ENCODE measurements at regions not wholly inside any gene's neighbourhood (a gene's known extent, or its start where the extent isn't known, plus 50 kb on each side); places are given as distances from the start of the nearest gene placed in this dataset.

GRCh38 chr5:8355981-8356380 lies 487.0 kb downstream of the MTRR start:
- H3K4me3 ChIP-seq = no peak overlapping the region
- intact Hi-C loops (cut with DNase I; ENCODE audit: low total_unique reads) = no loop called here
- no peak for DNase-seq
- no peaks in the 10 kb centered on the region for H3K9me3 ChIP-seq
- H3K36me3 ChIP-seq (ENCODE audit: low read depth, missing control alignments) = no peaks in the 10 kb centered on the region
- no peaks in the 10 kb centered on the region for H3K27me3 ChIP-seq
- TF ChIP-seq, protein P1, sequence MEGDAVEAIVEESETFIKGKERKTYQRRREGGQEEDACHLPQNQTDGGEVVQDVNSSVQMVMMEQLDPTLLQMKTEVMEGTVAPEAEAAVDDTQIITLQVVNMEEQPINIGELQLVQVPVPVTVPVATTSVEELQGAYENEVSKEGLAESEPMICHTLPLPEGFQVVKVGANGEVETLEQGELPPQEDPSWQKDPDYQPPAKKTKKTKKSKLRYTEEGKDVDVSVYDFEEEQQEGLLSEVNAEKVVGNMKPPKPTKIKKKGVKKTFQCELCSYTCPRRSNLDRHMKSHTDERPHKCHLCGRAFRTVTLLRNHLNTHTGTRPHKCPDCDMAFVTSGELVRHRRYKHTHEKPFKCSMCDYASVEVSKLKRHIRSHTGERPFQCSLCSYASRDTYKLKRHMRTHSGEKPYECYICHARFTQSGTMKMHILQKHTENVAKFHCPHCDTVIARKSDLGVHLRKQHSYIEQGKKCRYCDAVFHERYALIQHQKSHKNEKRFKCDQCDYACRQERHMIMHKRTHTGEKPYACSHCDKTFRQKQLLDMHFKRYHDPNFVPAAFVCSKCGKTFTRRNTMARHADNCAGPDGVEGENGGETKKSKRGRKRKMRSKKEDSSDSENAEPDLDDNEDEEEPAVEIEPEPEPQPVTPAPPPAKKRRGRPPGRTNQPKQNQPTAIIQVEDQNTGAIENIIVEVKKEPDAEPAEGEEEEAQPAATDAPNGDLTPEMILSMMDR (IDR thresholded peaks at IDR 0.05) = no peak
- TF ChIP-seq POLR2A (IDR thresholded peaks at IDR 0.05) = no peak
- H3K27ac ChIP-seq = no peak overlapping the region
- no peaks in the 10 kb centered on the region for H3K4me1 ChIP-seq
- WGBS, 2 donors = 25 to 48% methylated on average over 1 of the region's 1 CpG

GRCh38 chr5:8360012-8360411 lies 491.1 kb downstream of the MTRR start:
- Histone ChIP-seq H3K27ac (no peak overlapping the region), H3K36me3 (ENCODE audit: low read depth, missing control alignments) (no peaks in the 10 kb centered on the region), H3K9me3 (no peaks in the 10 kb centered on the region), H3K4me1 (no peaks in the 10 kb centered on the region), H3K4me3 (no peak overlapping the region), H3K27me3 (no peaks in the 10 kb centered on the region)
- intact Hi-C loops (cut with DNase I; ENCODE audit: low total_unique reads) = no loop called here
- TF ChIP-seq POLR2A (IDR thresholded peaks at IDR 0.05) = no peak
- TF ChIP-seq, protein P1 (IDR thresholded peaks at IDR 0.05) = no peak
- WGBS, 2 donors = 44 to 45% methylated on average over 2 of the region's 2 CpGs
- DNase-seq = no peak

DNA sequence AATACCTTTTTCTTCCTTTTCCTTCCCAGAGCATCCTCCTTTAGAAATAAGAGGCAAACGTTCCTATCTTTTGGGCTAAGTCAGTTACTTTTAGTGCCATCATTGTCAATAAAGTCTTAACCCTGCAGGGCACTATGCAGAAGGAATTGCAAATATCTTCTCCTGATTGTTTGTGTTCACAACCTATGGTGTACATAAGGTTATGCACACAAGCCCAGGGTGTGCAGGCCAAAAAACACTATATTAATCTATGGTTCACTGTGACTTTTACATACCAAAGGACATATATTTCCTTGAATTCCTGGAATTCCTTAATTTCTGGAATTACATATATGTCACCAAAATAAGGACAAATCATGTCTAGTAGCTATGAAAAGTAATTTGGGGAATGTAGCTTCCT lies 493.5 kb downstream of the MTRR start:
- intact Hi-C loops (cut with DNase I; ENCODE audit: low total_unique reads) = no loop called here
- Histone ChIP-seq H3K27ac (no peak overlapping the region), H3K36me3 (ENCODE audit: low read depth, missing control alignments) (no peaks in the 10 kb centered on the region), H3K9me3 (no peaks in the 10 kb centered on the region), H3K4me1 (no peaks in the 10 kb centered on the region), H3K27me3 (no peaks in the 10 kb centered on the region), H3K4me3 (no peak overlapping the region)
- DNase-seq = no peak
- TF ChIP-seq, protein P1 (IDR thresholded peaks at IDR 0.05) = no peak
- TF ChIP-seq POLR2A (IDR thresholded peaks at IDR 0.05) = no peak
- WGBS, 2 donors = 41 to 73% methylated on average over 1 of the region's 1 CpG

- WGBS, 2 donors = 92 to 93% methylated on average over 3 of the region's 3 CpGs
- no peaks in the 10 kb centered on the region for H3K27me3 ChIP-seq
- DNase-seq = no peak
Observed at GRCh38 chr5:8363138-8363537, 494.2 kb downstream of the MTRR start.

DNA sequence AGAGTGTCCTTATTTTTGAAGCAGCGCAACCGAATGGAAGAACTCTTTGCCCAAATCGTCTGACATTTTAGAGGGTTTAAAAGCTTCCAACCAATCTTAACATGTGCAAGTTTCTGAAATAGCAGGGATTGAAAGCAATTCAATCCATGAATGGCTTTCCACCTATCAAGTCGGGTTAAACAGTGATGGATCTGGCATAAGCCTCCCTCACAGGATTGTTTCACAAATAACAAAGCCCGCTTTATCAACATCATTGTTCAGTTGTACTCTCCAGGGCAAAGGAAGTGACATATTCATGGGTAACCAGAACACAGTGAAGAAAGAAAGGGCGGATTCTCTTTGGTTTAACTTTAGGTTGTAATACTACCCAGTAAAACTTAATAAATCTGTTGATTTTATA lies 497.3 kb downstream of the MTRR start:
- no peak for TF ChIP-seq POLR2A (IDR thresholded peaks at IDR 0.05)
- TF ChIP-seq, protein P1 (IDR thresholded peaks at IDR 0.05) = no peak
- Histone ChIP-seq H3K27ac (no peak overlapping the region), H3K36me3 (ENCODE audit: low read depth, missing control alignments) (no peaks in the 10 kb centered on the region), H3K27me3 (no peaks in the 10 kb centered on the region), H3K9me3 (no peaks in the 10 kb centered on the region), H3K4me1 (no peaks in the 10 kb centered on the region), H3K4me3 (no peak overlapping the region)
- intact Hi-C loops (cut with DNase I; ENCODE audit: low total_unique reads) = no loop called here
- DNase-seq = no peak
- WGBS, 2 donors = 61 to 64% methylated on average over 6 of the region's 6 CpGs

More at GRCh38 chr5:8363138-8363537, 494.2 kb downstream of the MTRR start:
- Histone ChIP-seq H3K4me1 (no peaks in the 10 kb centered on the region), H3K27ac (no peak overlapping the region), H3K36me3 (ENCODE audit: low read depth, missing control alignments) (no peaks in the 10 kb centered on the region), H3K9me3 (no peaks in the 10 kb centered on the region), H3K4me3 (no peak overlapping the region)
- intact Hi-C loops (cut with DNase I; ENCODE audit: low total_unique reads) = no loop called here
- TF ChIP-seq, protein P1 (IDR thresholded peaks at IDR 0.05) = no peak
- TF ChIP-seq POLR2A (IDR thresholded peaks at IDR 0.05) = no peak
